ENCODE measurements at regions not wholly inside any gene's neighbourhood (a gene's known extent, or its start where the extent isn't known, plus 50 kb on each side); places are given as distances from the start of the nearest gene placed in this dataset.

DNA sequence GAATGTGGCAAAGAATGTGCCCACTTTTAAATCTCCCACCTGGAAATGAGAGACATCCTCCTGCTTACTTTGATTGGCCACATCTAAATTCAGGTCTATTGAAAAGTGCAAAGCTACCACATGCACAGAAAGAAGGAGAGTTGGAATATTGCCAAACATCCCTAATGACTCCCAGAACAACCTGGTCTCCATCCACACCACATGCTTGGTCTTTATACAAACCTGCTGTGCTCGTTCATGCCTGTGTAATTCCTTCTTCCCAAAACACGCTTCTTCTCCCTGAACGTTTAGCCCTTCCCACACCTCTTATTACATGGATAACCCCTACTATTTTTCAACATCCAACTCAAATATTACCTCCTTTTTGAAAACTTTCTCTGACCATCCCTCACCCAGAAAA is 66.2 kb upstream of the BCL2L14 start:
- H3K36me3 ChIP-seq (replicated peaks in 1 of 2; ENCODE audit: control insufficient read depth in 1 of 2, insufficient read depth in 2 of 2, low read length in 1 of 2): no peaks in the 10 kb centered on the region
- no peak overlapping the region for H3K4me2 ChIP-seq
- H3K9me2 ChIP-seq: no peaks in the 10 kb centered on the region
- no peaks in the 10 kb centered on the region for H3K9me3 ChIP-seq
- ChIA-PET POLR2A (no interaction called here), CTCF (no interaction called here)
- H3K4me1 ChIP-seq (ENCODE audit: control insufficient read depth in 1 of 2, insufficient read depth in 2 of 2, low read depth in 1 of 2, low read length in 1 of 2): peaks cover 0 to 14% of the 10 kb centered on the region in 2 experiments; a peak in 1 of 4 replicates
- H3F3A ChIP-seq (replicated peaks; ENCODE audit: insufficient read depth): no peaks in the 10 kb centered on the region
- H4K20me1 ChIP-seq (ENCODE audit: insufficient read depth): no peaks in the 10 kb centered on the region
- peak; percentile 34 for DNase-seq
- H3K4me3 ChIP-seq (ENCODE audit: low read depth in 2 of 2, low read length in 1 of 2): no peak overlapping the region
- no peak overlapping the region for H2AFZ ChIP-seq (ENCODE audit: low read depth)
- H3K79me2 ChIP-seq (ENCODE audit: insufficient read depth): no peaks in the 10 kb centered on the region
- 72% methylated on average over 3 of the region's 3 CpGs for WGBS (ENCODE audit: low lambda C conversion rate)
- H3K27me3 ChIP-seq (ENCODE audit: insufficient read depth): no peaks in the 10 kb centered on the region
- no peak for TF ChIP-seq NFIC (IDR thresholded peaks at IDR 0.05; ENCODE audit: borderline replicate concordance)
- no peak for TF ChIP-seq FOXM1 (IDR thresholded peaks at IDR 0.05; ENCODE audit: low read depth)
- TF ChIP-seq, protein P1, sequence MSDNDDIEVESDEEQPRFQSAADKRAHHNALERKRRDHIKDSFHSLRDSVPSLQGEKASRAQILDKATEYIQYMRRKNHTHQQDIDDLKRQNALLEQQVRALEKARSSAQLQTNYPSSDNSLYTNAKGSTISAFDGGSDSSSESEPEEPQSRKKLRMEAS (IDR thresholded peaks at IDR 0.05; ENCODE audit: low read depth): no peak
- TF ChIP-seq MXI1 (IDR thresholded peaks at IDR 0.05; ENCODE audit: low read depth, low read length): no peak
- no peak for TF ChIP-seq SMC3 (IDR thresholded peaks at IDR 0.05; ENCODE audit: low read depth, low read length)
- no peak for TF ChIP-seq RAD21 (IDR thresholded peaks at IDR 0.05; ENCODE audit: low read length)
- TF ChIP-seq RXRA (IDR thresholded peaks at IDR 0.05; ENCODE audit: borderline replicate concordance, low read depth): no peak
- TF ChIP-seq YY1 (IDR thresholded peaks at IDR 0.05; ENCODE audit: low read depth): no peak
- TF ChIP-seq, protein P2, sequence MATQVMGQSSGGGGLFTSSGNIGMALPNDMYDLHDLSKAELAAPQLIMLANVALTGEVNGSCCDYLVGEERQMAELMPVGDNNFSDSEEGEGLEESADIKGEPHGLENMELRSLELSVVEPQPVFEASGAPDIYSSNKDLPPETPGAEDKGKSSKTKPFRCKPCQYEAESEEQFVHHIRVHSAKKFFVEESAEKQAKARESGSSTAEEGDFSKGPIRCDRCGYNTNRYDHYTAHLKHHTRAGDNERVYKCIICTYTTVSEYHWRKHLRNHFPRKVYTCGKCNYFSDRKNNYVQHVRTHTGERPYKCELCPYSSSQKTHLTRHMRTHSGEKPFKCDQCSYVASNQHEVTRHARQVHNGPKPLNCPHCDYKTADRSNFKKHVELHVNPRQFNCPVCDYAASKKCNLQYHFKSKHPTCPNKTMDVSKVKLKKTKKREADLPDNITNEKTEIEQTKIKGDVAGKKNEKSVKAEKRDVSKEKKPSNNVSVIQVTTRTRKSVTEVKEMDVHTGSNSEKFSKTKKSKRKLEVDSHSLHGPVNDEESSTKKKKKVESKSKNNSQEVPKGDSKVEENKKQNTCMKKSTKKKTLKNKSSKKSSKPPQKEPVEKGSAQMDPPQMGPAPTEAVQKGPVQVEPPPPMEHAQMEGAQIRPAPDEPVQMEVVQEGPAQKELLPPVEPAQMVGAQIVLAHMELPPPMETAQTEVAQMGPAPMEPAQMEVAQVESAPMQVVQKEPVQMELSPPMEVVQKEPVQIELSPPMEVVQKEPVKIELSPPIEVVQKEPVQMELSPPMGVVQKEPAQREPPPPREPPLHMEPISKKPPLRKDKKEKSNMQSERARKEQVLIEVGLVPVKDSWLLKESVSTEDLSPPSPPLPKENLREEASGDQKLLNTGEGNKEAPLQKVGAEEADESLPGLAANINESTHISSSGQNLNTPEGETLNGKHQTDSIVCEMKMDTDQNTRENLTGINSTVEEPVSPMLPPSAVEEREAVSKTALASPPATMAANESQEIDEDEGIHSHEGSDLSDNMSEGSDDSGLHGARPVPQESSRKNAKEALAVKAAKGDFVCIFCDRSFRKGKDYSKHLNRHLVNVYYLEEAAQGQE (IDR thresholded peaks at IDR 0.05; ENCODE audit: low read depth, low read length): no peak
- no peak overlapping the region for H3K27ac ChIP-seq (ENCODE audit: low read depth in 2 of 2, low read length in 1 of 2)
- no peak overlapping the region for H3K9ac ChIP-seq

DNA sequence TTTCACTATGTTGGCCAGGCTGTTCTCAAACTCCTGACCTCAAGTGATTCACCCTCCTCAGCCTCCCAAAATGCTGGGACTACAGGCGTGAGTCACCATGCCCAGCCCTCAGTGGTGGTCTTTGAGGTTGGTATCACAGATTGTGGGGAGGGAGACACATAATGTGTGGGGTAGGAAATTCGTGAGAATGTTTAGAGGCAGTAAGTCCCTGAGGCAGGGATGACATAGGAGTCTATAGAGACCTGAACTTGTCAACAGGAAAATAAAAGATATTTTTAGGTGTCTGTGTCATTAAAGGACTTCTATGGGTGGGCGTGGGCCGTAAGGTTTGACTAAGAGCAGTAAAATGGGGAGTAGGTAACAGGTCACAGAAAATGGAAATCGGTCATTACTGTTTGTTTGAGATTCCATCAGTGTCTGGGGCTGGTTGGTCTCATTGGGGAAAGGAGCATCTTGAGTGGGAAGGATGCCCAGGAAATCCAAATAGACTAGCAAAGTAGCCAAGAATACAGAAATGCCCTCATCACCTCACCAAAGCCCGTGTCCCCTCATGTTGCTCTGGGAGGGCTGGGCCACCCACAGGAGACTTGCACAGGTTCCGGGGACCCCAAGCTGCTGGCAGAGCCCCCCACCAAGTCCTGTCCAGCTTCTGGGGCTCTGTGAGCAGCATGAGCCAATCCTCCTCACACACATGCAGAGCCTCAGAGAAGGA is 63.6 kb upstream of the BCL2L14 start:
- Histone ChIP-seq H2AFZ (ENCODE audit: low read depth) (no peak overlapping the region), H3F3A (replicated peaks; ENCODE audit: insufficient read depth) (no peaks in the 10 kb centered on the region), H3K9me3 (no peaks in the 10 kb centered on the region), H3K9me2 (no peaks in the 10 kb centered on the region), H3K27ac (ENCODE audit: low read depth in 2 of 2, low read length in 1 of 2) (no peak overlapping the region), H3K36me3 (replicated peaks in 1 of 2; ENCODE audit: control insufficient read depth in 1 of 2, insufficient read depth in 2 of 2, low read length in 1 of 2) (no peaks in the 10 kb centered on the region), H3K4me2 (no peak overlapping the region), H3K4me3 (ENCODE audit: low read depth in 2 of 2, low read length in 1 of 2) (no peak overlapping the region), H4K20me1 (ENCODE audit: insufficient read depth) (no peaks in the 10 kb centered on the region), H3K4me1 (ENCODE audit: control insufficient read depth in 1 of 2, insufficient read depth in 2 of 2, low read depth in 1 of 2, low read length in 1 of 2) (peaks cover 16 to 24% of the 10 kb centered on the region in 2 experiments; a peak in 3 of 4 replicates), H3K9ac (no peak overlapping the region), H3K79me2 (ENCODE audit: insufficient read depth) (no peaks in the 10 kb centered on the region), H3K27me3 (ENCODE audit: insufficient read depth) (no peaks in the 10 kb centered on the region)
- WGBS (ENCODE audit: low lambda C conversion rate): 76% methylated on average over 5 of the region's 7 CpGs
- ChIA-PET POLR2A (no interaction called here), CTCF (interaction anchor here (0.5 to 0.9 kb wide), 3 partner anchors 11 to 912 kb away, joined by 3 to 5 read pairs (median 4); no protein-coding TSS in a partner anchor)
- no peak for DNase-seq
- TF ChIP-seq EP300 (IDR thresholded peaks at IDR 0.05; ENCODE audit: borderline replicate concordance in 1 of 2, low read depth in 1 of 2, low read length in 1 of 2): no peak
- no peak for TF ChIP-seq POLR2AphosphoS5 (IDR thresholded peaks at IDR 0.05; ENCODE audit: low read depth, low read length)
- no peak for TF ChIP-seq ELF1 (IDR thresholded peaks at IDR 0.05)
- TF ChIP-seq YY1 (IDR thresholded peaks at IDR 0.05; ENCODE audit: low read depth): no peak
- no peak for TF ChIP-seq EZH2phosphoT487 (IDR thresholded peaks at IDR 0.05; ENCODE audit: borderline replicate concordance, low read depth)
- TF ChIP-seq, protein P3, sequence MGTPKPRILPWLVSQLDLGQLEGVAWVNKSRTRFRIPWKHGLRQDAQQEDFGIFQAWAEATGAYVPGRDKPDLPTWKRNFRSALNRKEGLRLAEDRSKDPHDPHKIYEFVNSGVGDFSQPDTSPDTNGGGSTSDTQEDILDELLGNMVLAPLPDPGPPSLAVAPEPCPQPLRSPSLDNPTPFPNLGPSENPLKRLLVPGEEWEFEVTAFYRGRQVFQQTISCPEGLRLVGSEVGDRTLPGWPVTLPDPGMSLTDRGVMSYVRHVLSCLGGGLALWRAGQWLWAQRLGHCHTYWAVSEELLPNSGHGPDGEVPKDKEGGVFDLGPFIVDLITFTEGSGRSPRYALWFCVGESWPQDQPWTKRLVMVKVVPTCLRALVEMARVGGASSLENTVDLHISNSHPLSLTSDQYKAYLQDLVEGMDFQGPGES (IDR thresholded peaks at IDR 0.05; ENCODE audit: low read depth, low read length): no peak
- no peak for TF ChIP-seq FOXM1 (IDR thresholded peaks at IDR 0.05; ENCODE audit: low read depth)
- TF ChIP-seq TEAD4 (IDR thresholded peaks at IDR 0.05; ENCODE audit: borderline replicate concordance, insufficient read depth): no peak
